Heart left ventricle (tissue), 13 donors: ENCODE measurements at regions not wholly inside any gene's neighbourhood (a gene's known extent, or its start where the extent isn't known, plus 50 kb on each side); places are given as distances from the start of the nearest gene placed in this dataset.

Experiments used
- CTCF ChIP-seq, 12 donors: fragments of 200-600 bp; sonication (generic) in 4 of 12; IDR thresholded peaks; one replicate each; pipeline versions ENCODE4 v1.5.0 to v1.8.0; 2018 to 2022; ENCODE audit warnings: antibody characterized with exemption in 12 of 12, mild to moderate bottlenecking in 5 of 12
- POLR2A ChIP-seq, 2 donors: fragments of 450-650 bp; IDR thresholded peaks; one replicate each; pipeline ENCODE4 v1.6.1; 2017; ENCODE audit warnings: antibody characterized with exemption in 2 of 2, mild to moderate bottlenecking in 2 of 2, moderate library complexity in 2 of 2
- donor health status: ischemic (EF 13 %, LVEDD 7.1; RV severe dilation, severe dysfunction).
- donor health status: DM: no; HTN: yes; CAD: no.
- donor health status: DM: no; HTN: no; CAD: no.
- donor health status: ischemic (EF 25% LVEDD 6.9; RV normal size, moderate dysfunction).
- donor health status: ischemic (EF 25% LVEDD 5.7; RV mildly dilated, moderate dysfunction).
- donor health status: ischemic (EF 35%, LVEDD 5.7; RV mildly dilated, moderate dysfunction).
- donor health status: nonischemic (EF 11% LVEDD 7.7; RV severe dilation, severe dysfunction).
- donor health status: DM: yes; HTN: yes; CAD: no.
- donor health status: PGD.
- donor health status: ischemic (EF 29% LVEDD 5.4; RV normal size, mild dysfunction).
- donor health status: nonischemic (EF 23%, LVEDD 6.1; RV moderate dilation, normal function).

GRCh38 chr3:194072691-194073279, 63.2 kb upstream of the HES1 start:
- TF ChIP-seq POLR2A (IDR thresholded peaks at IDR 0.05) (no peak), CTCF (IDR thresholded peaks at IDR 0.05) (no peak)
